SK-N-SH treated with all-trans-retinoic acid at 6 μM for 48 hours (cell line): ENCODE measurements at regions not wholly inside any gene's neighbourhood (a gene's known extent, or its start where the extent isn't known, plus 50 kb on each side); places are given as distances from the start of the nearest gene placed in this dataset.
"Not testable (repeated sequence)": the region's sequence is repeated elsewhere in the genome, so short reads cannot be mapped to it uniquely, and the experiment has no call there.

ENCODE experiments used
- ATAC-seq: fragments of 200-7000 bp; cut with Tn5 transposase; 3 replicates; pipeline ENCODE4 v1.9.1; 2020; ENCODE audit warnings: mild to moderate bottlenecking, moderate library complexity
- ARNTL ChIP-seq: fragments of 450-650 bp; formaldehyde crosslinking; IDR thresholded peaks from 2 replicates; pipeline ENCODE4 v1.5.0; 2020; ENCODE audit warnings: low read depth, mild to moderate bottlenecking, moderate library complexity, borderline replicate concordance
- BACH2 ChIP-seq: fragments of 250-450 bp; sonication (Bioruptor Pico); IDR thresholded peaks from 2 replicates; pipeline ENCODE4 v1.9.0; 2021; ENCODE audit warnings: mild to moderate bottlenecking, borderline replicate concordance
- CSDC2 ChIP-seq: fragments of 250-450 bp; sonication (Bioruptor Pico); IDR thresholded peaks from 2 replicates; pipeline ENCODE4 v1.5.0; 2020; ENCODE audit warnings: mild to moderate bottlenecking, moderate library complexity
- ESRRG ChIP-seq: fragments of 250-450 bp; sonication (Bioruptor Pico); IDR thresholded peaks from 2 replicates; pipeline ENCODE4 v1.6.1; 2021; ENCODE audit warnings: mild to moderate bottlenecking
- GLIS3 ChIP-seq: fragments of 250-450 bp; sonication (Bioruptor Pico); IDR thresholded peaks from 2 replicates; pipeline ENCODE4 v1.5.0; 2020; ENCODE audit warnings: mild to moderate bottlenecking, moderate library complexity
- ISL1 ChIP-seq: fragments of 250-450 bp; sonication (Bioruptor Pico); IDR thresholded peaks from 2 replicates; pipeline ENCODE4 v2.1.2; 2022; ENCODE audit warnings: mild to moderate bottlenecking, moderate library complexity
- OSR1 ChIP-seq: fragments of 250-450 bp; sonication (Bioruptor Pico); IDR thresholded peaks from 2 replicates; pipeline ENCODE4 v1.8.0; 2022; ENCODE audit warnings: moderate library complexity, mild to moderate bottlenecking, inconsistent platforms
- POU6F1 ChIP-seq: fragments of 250-450 bp; sonication (Bioruptor Pico); IDR thresholded peaks from 2 replicates; pipeline ENCODE4 v1.8.0; 2021; ENCODE audit warnings: low read depth, mild to moderate bottlenecking, moderate library complexity, borderline replicate concordance
- PPARA ChIP-seq: fragments of 250-450 bp; sonication (Bioruptor Pico); IDR thresholded peaks from 2 replicates; pipeline ENCODE4 v1.5.0; 2020; ENCODE audit warnings: mild to moderate bottlenecking, borderline replicate concordance
- SNAI2 ChIP-seq: fragments of 250-450 bp; sonication (Bioruptor Pico); IDR thresholded peaks from 2 replicates; pipeline ENCODE4 v1.5.0; 2020; ENCODE audit warnings: mild to moderate bottlenecking, moderate library complexity
- TOX ChIP-seq: fragments of 250-450 bp; sonication (Bioruptor Pico); IDR thresholded peaks from 2 replicates; pipeline ENCODE4 v1.8.0; 2021; ENCODE audit warnings: mild to moderate bottlenecking, moderate library complexity, borderline replicate concordance
- TSHZ2 ChIP-seq: fragments of 250-450 bp; sonication (Bioruptor Pico); IDR thresholded peaks from 2 replicates; pipeline ENCODE4 v1.5.0; 2020; ENCODE audit warnings: mild to moderate bottlenecking, moderate library complexity
- ZFP30 ChIP-seq: fragments of 450-650 bp; formaldehyde crosslinking; IDR thresholded peaks from 2 replicates; pipeline ENCODE4 v1.5.0; 2022; ENCODE audit warnings: mild to moderate bottlenecking, moderate library complexity
- ZNF565 ChIP-seq: fragments of 450-650 bp; formaldehyde crosslinking; conservative IDR thresholded peaks from 2 replicates; pipeline ENCODE4 v1.5.0; 2020; ENCODE audit warnings: low read depth, mild to moderate bottlenecking, moderate library complexity
- ZNF70 ChIP-seq: fragments of 450-650 bp; formaldehyde crosslinking; IDR thresholded peaks from 2 replicates; pipeline ENCODE4 v1.5.0; 2020; ENCODE audit warnings: mild to moderate bottlenecking, moderate library complexity
- ZNF8 ChIP-seq: fragments of 450-650 bp; formaldehyde crosslinking; IDR thresholded peaks from 2 replicates; pipeline ENCODE4 v1.5.0; 2020; ENCODE audit warnings: mild to moderate bottlenecking, moderate library complexity
- TF ChIP-seq, protein P1 (sequence below): fragments of 250-450 bp; sonication (Bioruptor Pico); IDR thresholded peaks from 2 replicates; pipeline ENCODE4 v1.8.0; 2020; ENCODE audit warnings: mild to moderate bottlenecking, moderate library complexity, borderline replicate concordance
- TF ChIP-seq, protein P2 (sequence below): fragments of 250-450 bp; sonication (Bioruptor Pico); IDR thresholded peaks from 2 replicates; pipeline ENCODE4 v1.5.1; 2020; ENCODE audit warnings: low read depth, mild to moderate bottlenecking, moderate library complexity
- TF ChIP-seq, protein P3 (sequence below): fragments of 250-450 bp; sonication (Bioruptor Pico); IDR thresholded peaks from 2 replicates; pipeline ENCODE4 v1.5.1; 2021; ENCODE audit warnings: mild to moderate bottlenecking, moderate library complexity

DNA sequence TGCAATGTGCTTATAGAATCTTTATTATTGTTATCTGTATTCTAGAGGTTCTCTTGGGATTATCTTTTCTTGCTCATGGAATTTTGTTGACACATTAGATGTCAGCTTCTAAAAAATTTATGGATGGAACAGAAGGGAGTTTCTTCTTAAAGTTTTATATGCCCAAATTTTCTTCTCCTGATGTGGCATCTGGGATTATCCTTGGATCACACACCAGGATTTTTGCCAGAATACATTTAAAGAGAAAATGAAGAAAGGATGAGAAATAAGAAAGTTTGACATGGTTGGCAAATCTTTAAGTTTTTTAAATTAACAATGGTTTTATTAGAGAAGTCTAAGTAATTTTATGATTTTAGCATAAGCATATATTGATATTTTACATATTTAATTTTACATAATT lies 706.7 kb upstream of the TMEFF2 start:
- no peak for ATAC-seq
- TF ChIP-seq ZFP30 (CRISPR knock-in tag) (no peak), CSDC2 (no peak), ESRRG (CRISPR knock-in tag) (no peak), PPARA (CRISPR knock-in tag) (no peak), ZNF8 (CRISPR knock-in tag) (no peak), BACH2 (CRISPR knock-in tag) (no peak), TOX (CRISPR knock-in tag) (no peak), POU6F1 (no peak), ZNF565 (CRISPR knock-in tag) (no peak), ISL1 (CRISPR knock-in tag) (no peak), ZNF70 (CRISPR knock-in tag) (no peak), ARNTL (no peak), GLIS3 (no peak), OSR1 (no peak), SNAI2 (CRISPR knock-in tag) (no peak)
- TF ChIP-seq, protein P1, sequence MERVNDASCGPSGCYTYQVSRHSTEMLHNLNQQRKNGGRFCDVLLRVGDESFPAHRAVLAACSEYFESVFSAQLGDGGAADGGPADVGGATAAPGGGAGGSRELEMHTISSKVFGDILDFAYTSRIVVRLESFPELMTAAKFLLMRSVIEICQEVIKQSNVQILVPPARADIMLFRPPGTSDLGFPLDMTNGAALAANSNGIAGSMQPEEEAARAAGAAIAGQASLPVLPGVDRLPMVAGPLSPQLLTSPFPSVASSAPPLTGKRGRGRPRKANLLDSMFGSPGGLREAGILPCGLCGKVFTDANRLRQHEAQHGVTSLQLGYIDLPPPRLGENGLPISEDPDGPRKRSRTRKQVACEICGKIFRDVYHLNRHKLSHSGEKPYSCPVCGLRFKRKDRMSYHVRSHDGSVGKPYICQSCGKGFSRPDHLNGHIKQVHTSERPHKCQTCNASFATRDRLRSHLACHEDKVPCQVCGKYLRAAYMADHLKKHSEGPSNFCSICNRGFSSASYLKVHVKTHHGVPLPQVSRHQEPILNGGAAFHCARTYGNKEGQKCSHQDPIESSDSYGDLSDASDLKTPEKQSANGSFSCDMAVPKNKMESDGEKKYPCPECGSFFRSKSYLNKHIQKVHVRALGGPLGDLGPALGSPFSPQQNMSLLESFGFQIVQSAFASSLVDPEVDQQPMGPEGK (CRISPR knock-in tag) = no peak
- TF ChIP-seq, protein P2, sequence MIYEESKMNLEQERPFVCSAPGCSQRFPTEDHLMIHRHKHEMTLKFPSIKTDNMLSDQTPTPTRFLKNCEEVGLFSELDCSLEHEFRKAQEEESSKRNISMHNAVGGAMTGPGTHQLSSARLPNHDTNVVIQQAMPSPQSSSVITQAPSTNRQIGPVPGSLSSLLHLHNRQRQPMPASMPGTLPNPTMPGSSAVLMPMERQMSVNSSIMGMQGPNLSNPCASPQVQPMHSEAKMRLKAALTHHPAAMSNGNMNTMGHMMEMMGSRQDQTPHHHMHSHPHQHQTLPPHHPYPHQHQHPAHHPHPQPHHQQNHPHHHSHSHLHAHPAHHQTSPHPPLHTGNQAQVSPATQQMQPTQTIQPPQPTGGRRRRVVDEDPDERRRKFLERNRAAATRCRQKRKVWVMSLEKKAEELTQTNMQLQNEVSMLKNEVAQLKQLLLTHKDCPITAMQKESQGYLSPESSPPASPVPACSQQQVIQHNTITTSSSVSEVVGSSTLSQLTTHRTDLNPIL (CRISPR knock-in tag) = no peak

GRCh38 chr2:192899466-192899865 lies 704.7 kb upstream of the TMEFF2 start:
- TF ChIP-seq ZFP30 (CRISPR knock-in tag) = no peak
- TF ChIP-seq ZNF8 (CRISPR knock-in tag) = no peak
- TF ChIP-seq GLIS3 = no peak
- TF ChIP-seq ARNTL = no peak
- TF ChIP-seq, protein P3, sequence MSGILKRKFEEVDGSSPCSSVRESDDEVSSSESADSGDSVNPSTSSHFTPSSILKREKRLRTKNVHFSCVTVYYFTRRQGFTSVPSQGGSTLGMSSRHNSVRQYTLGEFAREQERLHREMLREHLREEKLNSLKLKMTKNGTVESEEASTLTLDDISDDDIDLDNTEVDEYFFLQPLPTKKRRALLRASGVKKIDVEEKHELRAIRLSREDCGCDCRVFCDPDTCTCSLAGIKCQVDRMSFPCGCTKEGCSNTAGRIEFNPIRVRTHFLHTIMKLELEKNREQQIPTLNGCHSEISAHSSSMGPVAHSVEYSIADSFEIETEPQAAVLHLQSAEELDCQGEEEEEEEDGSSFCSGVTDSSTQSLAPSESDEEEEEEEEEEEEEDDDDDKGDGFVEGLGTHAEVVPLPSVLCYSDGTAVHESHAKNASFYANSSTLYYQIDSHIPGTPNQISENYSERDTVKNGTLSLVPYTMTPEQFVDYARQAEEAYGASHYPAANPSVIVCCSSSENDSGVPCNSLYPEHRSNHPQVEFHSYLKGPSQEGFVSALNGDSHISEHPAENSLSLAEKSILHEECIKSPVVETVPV = no peak
- no peak for TF ChIP-seq ZNF70 (CRISPR knock-in tag)
- TF ChIP-seq, all 23 proteins: peak for 0
- ATAC-seq = no peak

- ATAC-seq = not testable (repeated sequence)
Observed at GRCh38 chr2:192893976-192894375, 699.2 kb upstream of the TMEFF2 start.

DNA sequence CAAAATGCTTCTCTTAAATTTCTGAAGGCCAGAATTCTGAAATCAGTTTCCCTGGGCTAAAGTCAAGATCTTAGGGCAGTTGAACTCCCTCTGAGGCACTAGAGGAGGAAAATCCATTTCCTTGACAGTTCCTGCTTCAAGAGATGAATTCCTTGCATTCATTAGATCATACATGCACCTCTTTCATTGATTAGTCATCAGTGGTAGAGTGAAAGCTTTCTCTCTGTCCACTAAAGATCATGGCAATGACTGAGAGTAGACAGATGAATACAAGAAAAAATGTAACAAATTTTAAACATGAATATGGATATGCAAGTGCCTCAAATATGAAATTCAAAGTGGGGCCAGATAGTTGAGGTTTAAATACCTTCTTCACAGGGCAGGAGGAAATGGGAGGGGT lies 693.4 kb upstream of the TMEFF2 start:
- ATAC-seq = no peak
- TF ChIP-seq SNAI2 (CRISPR knock-in tag) (no peak), TSHZ2 (no peak), ZNF565 (CRISPR knock-in tag) (no peak), ARNTL (no peak), CSDC2 (no peak), TOX (CRISPR knock-in tag) (no peak)
- TF ChIP-seq, protein P3 = no peak
- TF ChIP-seq, protein P1 (CRISPR knock-in tag) = no peak
